ENCODE measurements at regions not wholly inside any gene's neighbourhood (a gene's known extent, or its start where the extent isn't known, plus 50 kb on each side); places are given as distances from the start of the nearest gene placed in this dataset.

GRCh38 chr4:140291259-140291658 lies 82.2 kb upstream of the SCOC start:
- FAIRE-seq = no peak
- H3K9me3 ChIP-seq (ENCODE audit: control insufficient read depth in 2 of 2, insufficient read depth in 1 of 2, low read depth in 1 of 2, low read length in 1 of 2) = no peaks in the 10 kb centered on the region

DNA sequence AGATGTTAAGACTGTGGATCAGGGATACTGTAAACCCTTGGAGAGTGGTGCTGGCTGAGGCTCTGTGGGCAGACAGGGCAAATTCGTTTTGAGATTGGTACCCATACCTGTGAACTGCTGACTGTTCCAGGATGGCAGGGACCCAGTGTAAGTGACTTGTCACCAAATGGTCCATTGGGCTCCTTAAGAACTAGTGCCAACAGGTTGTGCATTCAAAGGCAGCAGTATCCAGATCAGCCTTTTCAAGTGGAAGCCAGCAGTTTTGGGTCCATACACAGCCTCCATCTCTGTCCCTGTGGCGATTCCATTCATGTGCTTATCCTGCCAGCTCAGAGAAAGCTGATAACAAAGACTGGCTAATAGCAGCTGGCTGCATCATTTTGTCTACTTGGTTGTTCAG lies 84.0 kb upstream of the SCOC start:
- Histone ChIP-seq H3K9me3 (ENCODE audit: control insufficient read depth in 2 of 2, insufficient read depth in 1 of 2, low read depth in 1 of 2, low read length in 1 of 2) (no peaks in the 10 kb centered on the region), H3K36me3 (ENCODE audit: control insufficient read depth in 3 of 3, insufficient read depth in 2 of 3, low read depth in 1 of 3, low read length in 3 of 3) (no peaks in the 10 kb centered on the region), H3K4me3 (ENCODE audit: low read depth in 1 of 3, low read length in 3 of 3) (no peak overlapping the region), H3K27me3 (ENCODE audit: control insufficient read depth in 3 of 3, insufficient read depth in 3 of 3, low read length in 3 of 3) (no peaks in the 10 kb centered on the region), H3K4me1 (ENCODE audit: control insufficient read depth in 3 of 3, insufficient read depth in 2 of 3, low read depth in 1 of 3, low read length in 2 of 3) (no peaks in the 10 kb centered on the region), H3K27ac (ENCODE audit: low read depth in 1 of 3, low read length in 2 of 3) (no peak overlapping the region)
- DNase-seq (no peak), FAIRE-seq (no peak)
- WGBS, 3 donors = 38 to 71% (median 49%) methylated on average over 2 of the region's 2 CpGs

More at GRCh38 chr4:140291259-140291658, 82.2 kb upstream of the SCOC start:
- no peaks in the 10 kb centered on the region for H3K27me3 ChIP-seq (ENCODE audit: control insufficient read depth in 3 of 3, insufficient read depth in 3 of 3, low read length in 3 of 3)
- DNase-seq = no peak
- H3K27ac ChIP-seq (ENCODE audit: low read depth in 1 of 3, low read length in 2 of 3) = no peak overlapping the region
- no peaks in the 10 kb centered on the region for H3K4me1 ChIP-seq (ENCODE audit: control insufficient read depth in 3 of 3, insufficient read depth in 2 of 3, low read depth in 1 of 3, low read length in 2 of 3)
- H3K4me3 ChIP-seq (ENCODE audit: low read depth in 1 of 3, low read length in 3 of 3) = no peak overlapping the region
- H3K36me3 ChIP-seq (ENCODE audit: control insufficient read depth in 3 of 3, insufficient read depth in 2 of 3, low read depth in 1 of 3, low read length in 3 of 3) = no peaks in the 10 kb centered on the region
- 89 to 95% (median 94%) methylated on average over 4 of the region's 4 CpGs for WGBS, 3 donors

DNA sequence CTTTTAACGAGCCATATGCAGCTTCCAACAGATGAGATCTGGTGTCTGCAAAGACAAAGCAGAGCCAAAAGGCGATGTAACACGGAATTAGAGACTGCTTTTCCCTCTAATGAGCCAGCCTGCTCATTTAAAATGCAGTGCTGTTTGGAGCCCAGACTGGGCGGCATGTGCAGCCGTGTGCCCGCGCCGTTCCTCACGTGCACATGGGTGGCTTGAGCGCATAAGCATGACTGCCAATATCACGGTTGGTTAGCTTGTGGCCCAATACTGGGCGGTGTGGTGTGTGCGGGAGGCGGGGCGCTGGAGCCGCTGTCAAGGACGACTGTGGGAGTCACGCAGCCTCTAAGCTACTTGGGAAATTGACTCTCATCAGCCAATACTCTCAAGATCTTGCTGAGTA lies 87.0 kb upstream of the SCOC start:
- WGBS, 3 donors = 86 to 91% (median 89%) methylated on average over 18 of the region's 18 CpGs
- H3K4me1 ChIP-seq (ENCODE audit: control insufficient read depth in 3 of 3, insufficient read depth in 2 of 3, low read depth in 1 of 3, low read length in 2 of 3) = no peaks in the 10 kb centered on the region
- no peak for FAIRE-seq
- DNase-seq = no peak
- H3K4me3 ChIP-seq (ENCODE audit: low read depth in 1 of 3, low read length in 3 of 3) = no peak overlapping the region
- H3K36me3 ChIP-seq (ENCODE audit: control insufficient read depth in 3 of 3, insufficient read depth in 2 of 3, low read depth in 1 of 3, low read length in 3 of 3) = no peaks in the 10 kb centered on the region
- H3K9me3 ChIP-seq (ENCODE audit: control insufficient read depth in 2 of 2, insufficient read depth in 1 of 2, low read depth in 1 of 2, low read length in 1 of 2) = no peaks in the 10 kb centered on the region
- peaks cover 0 to 5% (median 0%) of the 10 kb centered on the region in 3 donors for H3K27me3 ChIP-seq (ENCODE audit: control insufficient read depth in 3 of 3, insufficient read depth in 3 of 3, low read length in 3 of 3)
- no peak overlapping the region for H3K27ac ChIP-seq (ENCODE audit: low read depth in 1 of 3, low read length in 2 of 3)

DNA sequence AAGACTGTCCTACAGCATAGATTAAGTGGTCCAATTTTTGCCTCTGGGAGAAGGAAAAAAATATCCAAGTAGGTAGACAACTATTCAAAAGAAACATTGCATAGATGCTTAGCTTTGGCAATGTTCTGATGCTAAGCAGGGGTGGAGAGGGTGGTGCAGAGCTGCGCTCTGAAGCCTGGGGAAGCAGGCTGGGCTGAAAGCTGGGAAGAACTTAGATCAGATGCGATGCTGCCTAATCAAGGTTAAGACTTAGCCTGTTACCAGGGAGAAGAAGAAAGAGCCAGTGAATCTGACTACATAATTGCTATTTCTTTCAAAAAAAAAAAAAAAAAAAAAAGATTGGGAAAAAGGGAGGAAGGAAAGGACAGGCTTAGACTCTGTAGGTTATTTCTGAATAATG lies 89.0 kb upstream of the SCOC start:
- FAIRE-seq (no peak), DNase-seq (no peak)
- H3K4me1 ChIP-seq (ENCODE audit: control insufficient read depth in 3 of 3, insufficient read depth in 2 of 3, low read depth in 1 of 3, low read length in 2 of 3) = no peaks in the 10 kb centered on the region
- 92 to 94% (median 93%) methylated on average over 2 of the region's 2 CpGs for WGBS, 3 donors
- H3K9me3 ChIP-seq (ENCODE audit: control insufficient read depth in 2 of 2, insufficient read depth in 1 of 2, low read depth in 1 of 2, low read length in 1 of 2) = no peaks in the 10 kb centered on the region
- H3K27ac ChIP-seq (ENCODE audit: low read depth in 1 of 3, low read length in 2 of 3) = no peak overlapping the region
- no peak overlapping the region for H3K4me3 ChIP-seq (ENCODE audit: low read depth in 1 of 3, low read length in 3 of 3)
- H3K27me3 ChIP-seq (ENCODE audit: control insufficient read depth in 3 of 3, insufficient read depth in 3 of 3, low read length in 3 of 3) = peaks cover 0 to 5% (median 0%) of the 10 kb centered on the region in 3 donors
- no peaks in the 10 kb centered on the region for H3K36me3 ChIP-seq (ENCODE audit: control insufficient read depth in 3 of 3, insufficient read depth in 2 of 3, low read depth in 1 of 3, low read length in 3 of 3)

GRCh38 chr4:140281828-140282552 lies 91.5 kb upstream of the SCOC start:
- no peaks in the 10 kb centered on the region for H3K36me3 ChIP-seq (ENCODE audit: control insufficient read depth in 3 of 3, insufficient read depth in 2 of 3, low read depth in 1 of 3, low read length in 3 of 3)
- FAIRE-seq (no peak), DNase-seq (no peak)
- H3K9me3 ChIP-seq (ENCODE audit: control insufficient read depth in 2 of 2, insufficient read depth in 1 of 2, low read depth in 1 of 2, low read length in 1 of 2) = peaks cover 0 to 7% of the 10 kb centered on the region in 2 donors
- WGBS, 3 donors = 70 to 75% (median 74%) methylated on average over 5 of the region's 5 CpGs
- no peak overlapping the region for H3K4me3 ChIP-seq (ENCODE audit: low read depth in 1 of 3, low read length in 3 of 3)
- H3K4me1 ChIP-seq (ENCODE audit: control insufficient read depth in 3 of 3, insufficient read depth in 2 of 3, low read depth in 1 of 3, low read length in 2 of 3) = no peaks in the 10 kb centered on the region
- no peak overlapping the region for H3K27ac ChIP-seq (ENCODE audit: low read depth in 1 of 3, low read length in 2 of 3)
- H3K27me3 ChIP-seq (ENCODE audit: control insufficient read depth in 3 of 3, insufficient read depth in 3 of 3, low read length in 3 of 3) = peaks cover 0 to 5% (median 0%) of the 10 kb centered on the region in 3 donors

- Histone ChIP-seq H3K27ac (ENCODE audit: low read depth in 1 of 3, low read length in 2 of 3) (no peak overlapping the region), H3K4me3 (ENCODE audit: low read depth in 1 of 3, low read length in 3 of 3) (no peak overlapping the region), H3K27me3 (ENCODE audit: control insufficient read depth in 3 of 3, insufficient read depth in 3 of 3, low read length in 3 of 3) (peaks cover 0 to under 1% (median 0%) of the 10 kb centered on the region in 3 donors), H3K4me1 (ENCODE audit: control insufficient read depth in 3 of 3, insufficient read depth in 2 of 3, low read depth in 1 of 3, low read length in 2 of 3) (no peaks in the 10 kb centered on the region), H3K9me3 (ENCODE audit: control insufficient read depth in 2 of 2, insufficient read depth in 1 of 2, low read depth in 1 of 2, low read length in 1 of 2) (peaks cover 0 to 7% of the 10 kb centered on the region in 2 donors), H3K36me3 (ENCODE audit: control insufficient read depth in 3 of 3, insufficient read depth in 2 of 3, low read depth in 1 of 3, low read length in 3 of 3) (no peaks in the 10 kb centered on the region)
- DNase-seq (no peak), FAIRE-seq (no peak)
These were observed 95.9 kb upstream of the SCOC start for GRCh38 chr4:140277576-140277975.

DNA sequence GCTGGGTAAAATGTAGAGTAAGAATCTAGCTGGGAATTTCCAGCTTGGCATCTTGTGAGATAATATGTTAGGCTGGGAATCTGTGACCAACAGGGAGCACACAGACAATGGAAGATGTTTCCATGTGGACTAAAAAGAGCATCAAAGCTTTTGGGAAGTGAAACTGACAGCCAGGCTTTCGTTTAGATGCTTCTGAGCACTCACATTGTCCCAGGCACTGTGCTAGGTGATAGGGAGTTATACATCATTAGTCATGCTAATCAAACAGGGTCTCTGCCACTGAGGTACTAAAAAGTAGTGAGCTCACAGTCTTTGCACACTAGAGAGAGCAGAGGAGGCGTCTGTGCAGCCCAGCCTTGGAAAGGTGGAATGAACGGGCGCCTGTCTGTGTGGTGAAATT lies 101.9 kb upstream of the SCOC start:
- no peaks in the 10 kb centered on the region for H3K36me3 ChIP-seq (ENCODE audit: control insufficient read depth in 3 of 3, insufficient read depth in 2 of 3, low read depth in 1 of 3, low read length in 3 of 3)
- no peak for DNase-seq
- no peaks in the 10 kb centered on the region for H3K4me1 ChIP-seq (ENCODE audit: control insufficient read depth in 3 of 3, insufficient read depth in 2 of 3, low read depth in 1 of 3, low read length in 2 of 3)
- 78 to 82% (median 81%) methylated on average over 4 of the region's 4 CpGs for WGBS, 3 donors
- H3K9me3 ChIP-seq (ENCODE audit: control insufficient read depth in 2 of 2, insufficient read depth in 1 of 2, low read depth in 1 of 2, low read length in 1 of 2) = no peaks in the 10 kb centered on the region
- FAIRE-seq = no peak
- no peak overlapping the region for H3K4me3 ChIP-seq (ENCODE audit: low read depth in 1 of 3, low read length in 3 of 3)
- no peaks in the 10 kb centered on the region for H3K27me3 ChIP-seq (ENCODE audit: control insufficient read depth in 3 of 3, insufficient read depth in 3 of 3, low read length in 3 of 3)
- H3K27ac ChIP-seq (ENCODE audit: low read depth in 1 of 3, low read length in 2 of 3) = no peak overlapping the region

DNA sequence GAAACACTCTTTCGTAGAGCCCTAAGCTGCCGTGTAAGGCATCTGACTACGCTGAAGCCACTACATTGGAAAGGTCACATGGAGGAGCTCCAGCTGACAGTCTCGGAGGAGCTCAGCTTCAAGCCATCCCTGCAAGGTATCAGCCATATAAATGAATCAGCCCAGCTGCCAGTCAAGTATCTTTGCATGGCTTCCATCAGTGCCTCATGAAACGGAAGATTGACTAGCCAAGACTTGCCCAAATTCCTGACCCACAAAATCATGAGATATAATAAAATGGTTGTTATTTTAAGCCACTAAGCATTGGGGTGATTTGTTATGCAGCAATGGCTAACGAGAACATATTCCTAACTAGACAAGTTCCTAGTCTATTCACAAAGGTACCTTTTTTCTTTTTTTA lies 104.1 kb upstream of the SCOC start:
- no peaks in the 10 kb centered on the region for H3K4me1 ChIP-seq (ENCODE audit: control insufficient read depth in 3 of 3, insufficient read depth in 2 of 3, low read depth in 1 of 3, low read length in 2 of 3)
- no peaks in the 10 kb centered on the region for H3K36me3 ChIP-seq (ENCODE audit: control insufficient read depth in 3 of 3, insufficient read depth in 2 of 3, low read depth in 1 of 3, low read length in 3 of 3)
- H3K27ac ChIP-seq (ENCODE audit: low read depth in 1 of 3, low read length in 2 of 3) = no peak overlapping the region
- H3K9me3 ChIP-seq (ENCODE audit: control insufficient read depth in 2 of 2, insufficient read depth in 1 of 2, low read depth in 1 of 2, low read length in 1 of 2) = no peaks in the 10 kb centered on the region
- WGBS, 3 donors = 90 to 95% (median 94%) methylated on average over 6 of the region's 6 CpGs
- FAIRE-seq (no peak), DNase-seq (no peak)
- no peaks in the 10 kb centered on the region for H3K27me3 ChIP-seq (ENCODE audit: control insufficient read depth in 3 of 3, insufficient read depth in 3 of 3, low read length in 3 of 3)
- no peak overlapping the region for H3K4me3 ChIP-seq (ENCODE audit: low read depth in 1 of 3, low read length in 3 of 3)

All from small intestine (tissue), 7 donors.